Upper lobe of right lung (tissue), 1 donor: ENCODE measurements at regions not wholly inside any gene's neighbourhood (a gene's known extent, or its start where the extent isn't known, plus 50 kb on each side); places are given as distances from the start of the nearest gene placed in this dataset.

Source experiments
- ATAC-seq: fragments of 200-7000 bp; cut with Tn5 transposase; one replicate; pipeline ENCODE4 v1.9.1; 2020; ENCODE audit warnings: mild to moderate bottlenecking, moderate library complexity
- DNase-seq: peaks from one replicate; pipeline ENCODE4 v3.0.0-alpha.2; 2020
- H3K27ac ChIP-seq: fragments of 200-600 bp; one replicate; pipeline ENCODE4 v1.8.0; 2022
- H3K27me3 ChIP-seq: fragments of 200-600 bp; one replicate; pipeline ENCODE4 v1.8.0; 2022; ENCODE audit warnings: mild to moderate bottlenecking
- H3K36me3 ChIP-seq: fragments of 200-600 bp; one replicate; pipeline ENCODE4 v1.8.0; 2022
- H3K4me1 ChIP-seq: fragments of 200-600 bp; one replicate; pipeline ENCODE4 v1.8.0; 2022
- H3K4me3 ChIP-seq: fragments of 200-600 bp; one replicate; pipeline ENCODE4 v1.8.0; 2022; ENCODE audit warnings: mild to moderate bottlenecking
- H3K9me3 ChIP-seq: fragments of 200-600 bp; one replicate; pipeline ENCODE4 v1.8.0; 2022
- CTCF ChIP-seq: fragments of 200-600 bp; IDR thresholded peaks from one replicate; pipeline ENCODE4 v1.8.0; 2022; ENCODE audit warnings: antibody characterized with exemption
- intact Hi-C: fragments of 100-400 bp; cut with DNase I; formaldehyde crosslinking; loops from one replicate; pipeline ENCODE4 v1.11.0; 2022
- donor health status: DM: no; HTN: yes; CAD: no; lungs with severe emphysema.

GRCh38 chr3:176933704-176934103 lies 263.6 kb downstream of the TBL1XR1 start:
- H3K4me3 ChIP-seq: no peak overlapping the region
- intact Hi-C loops: no loop called here
- no peaks in the 10 kb centered on the region for H3K9me3 ChIP-seq
- no peaks in the 10 kb centered on the region for H3K4me1 ChIP-seq
- H3K27ac ChIP-seq: no peak overlapping the region
- no peak for TF ChIP-seq CTCF
- H3K36me3 ChIP-seq: no peaks in the 10 kb centered on the region
- ATAC-seq (no peak), DNase-seq (no peak)
- H3K27me3 ChIP-seq: no peaks in the 10 kb centered on the region

GRCh38 chr3:176932433-176932832 lies 264.8 kb downstream of the TBL1XR1 start:
- no peaks in the 10 kb centered on the region for H3K4me1 ChIP-seq
- H3K27ac ChIP-seq: no peak overlapping the region
- no peaks in the 10 kb centered on the region for H3K36me3 ChIP-seq
- no peaks in the 10 kb centered on the region for H3K9me3 ChIP-seq
- intact Hi-C loops: no loop called here
- no peak for ATAC-seq
- TF ChIP-seq CTCF: no peak
- no peak overlapping the region for H3K4me3 ChIP-seq
- no peak for DNase-seq
- no peaks in the 10 kb centered on the region for H3K27me3 ChIP-seq

GRCh38 chr3:176931991-176932390 lies 265.3 kb downstream of the TBL1XR1 start:
- ATAC-seq: no peak
- no peak for DNase-seq
- intact Hi-C loops: no loop called here
- Histone ChIP-seq H3K27ac (no peak overlapping the region), H3K9me3 (no peaks in the 10 kb centered on the region), H3K4me3 (no peak overlapping the region), H3K27me3 (no peaks in the 10 kb centered on the region), H3K36me3 (no peaks in the 10 kb centered on the region), H3K4me1 (no peaks in the 10 kb centered on the region)
- no peak for TF ChIP-seq CTCF

GRCh38 chr3:176930942-176931341 lies 266.3 kb downstream of the TBL1XR1 start:
- Histone ChIP-seq H3K27ac (no peak overlapping the region), H3K9me3 (no peaks in the 10 kb centered on the region), H3K4me3 (no peak overlapping the region), H3K4me1 (no peaks in the 10 kb centered on the region), H3K36me3 (no peaks in the 10 kb centered on the region), H3K27me3 (no peaks in the 10 kb centered on the region)
- no peak for TF ChIP-seq CTCF
- no peak for ATAC-seq
- DNase-seq: no peak
- intact Hi-C loops: no loop called here

GRCh38 chr3:176928582-176928931 lies 268.7 kb downstream of the TBL1XR1 start:
- H3K4me3 ChIP-seq: no peak overlapping the region
- H3K4me1 ChIP-seq: no peaks in the 10 kb centered on the region
- H3K27ac ChIP-seq: no peak overlapping the region
- ATAC-seq (no peak), DNase-seq (no peak)
- intact Hi-C loops: no loop called here
- TF ChIP-seq CTCF: no peak
- no peaks in the 10 kb centered on the region for H3K9me3 ChIP-seq
- no peaks in the 10 kb centered on the region for H3K27me3 ChIP-seq
- H3K36me3 ChIP-seq: no peaks in the 10 kb centered on the region
